OCI-LY3 (cell line): ENCODE measurements at regions not wholly inside any gene's neighbourhood (a gene's known extent, or its start where the extent isn't known, plus 50 kb on each side); places are given as distances from the start of the nearest gene placed in this dataset.

Experiments
- H2AFZ ChIP-seq: fragments of 200-600, 300-600 bp; shearing (Covaris generic); 2 replicates; pipeline ENCODE4 v1.6.0; 2014; ENCODE audit warnings: antibody characterized with exemption, low read depth, low read length
- H3K27ac ChIP-seq: fragments of 200-600, 300-600 bp; sonication (generic); 2 replicates; pipeline ENCODE4 v1.5.1; 2014; ENCODE audit warnings: mild to moderate bottlenecking, low read length, moderate library complexity, mixed read lengths
- H3K27me3 ChIP-seq: fragments of 200-600, 300-600 bp; sonication (generic); 2 replicates; pipeline ENCODE4 v1.6.1; 2014; ENCODE audit warnings: low read depth, low read length, mixed read lengths
- H3K36me3 ChIP-seq: fragments of 200-600, 300-600 bp; sonication (generic); replicated peaks from 2 replicates; pipeline ENCODE3; 2014; ENCODE audit warnings: low read depth, low read length, mixed read lengths
- H3K4me1 ChIP-seq: fragments of 300-600, 200-600 bp; sonication (generic); 2 replicates; pipeline ENCODE4 v1.6.1; 2014; ENCODE audit warnings: low read length, mixed read lengths
- H3K4me2 ChIP-seq: fragments of 200-600, 300-600 bp; sonication (generic); 2 replicates; pipeline ENCODE4 v1.6.1; 2014; ENCODE audit warnings: low read length, mixed read lengths
- H3K4me3 ChIP-seq: fragments of 300-600, 200-600 bp; sonication (generic); 2 replicates; pipeline ENCODE4 v1.5.1; 2014; ENCODE audit warnings: antibody characterized with exemption, mild to moderate bottlenecking, low read length, moderate library complexity
- H3K79me2 ChIP-seq: fragments of 300-600, 200-600 bp; shearing (Covaris generic); 2 replicates; pipeline ENCODE4 v1.6.1; 2014; ENCODE audit warnings: mild to moderate bottlenecking, low read length, mixed read lengths
- H3K9ac ChIP-seq: fragments of 300-600, 200-600 bp; shearing (Covaris generic); 2 replicates; pipeline ENCODE4 v1.6.0; 2014; ENCODE audit warnings: mild to moderate bottlenecking, low read length, moderate library complexity
- H3K9me3 ChIP-seq: fragments of 200-600, 300-600 bp; shearing (Covaris generic); 2 replicates; pipeline ENCODE4 v1.6.1; 2014; ENCODE audit warnings: low read length, mixed read lengths; ENCODE audit not compliant: insufficient read depth
- H4K20me1 ChIP-seq: fragments of 200-600, 300-600 bp; sonication (generic); 2 replicates; pipeline ENCODE4 v1.6.1; 2016; ENCODE audit warnings: low read length, mixed read lengths; ENCODE audit not compliant: insufficient read depth
- EZH2phosphoT487 ChIP-seq: fragments of 200-600 bp; shearing (Covaris generic); IDR thresholded peaks from 2 replicates; pipeline ENCODE4 v1.6.1; 2018; ENCODE audit warnings: antibody characterized with exemption, mixed run types, low read depth
- TF ChIP-seq, protein P1 (sequence below): fragments of 200-600, 300-600 bp; sonication (generic); IDR thresholded peaks from 2 replicates; pipeline ENCODE4 v1.5.1; 2014; ENCODE audit warnings: antibody characterized with exemption, low read length, low read depth

- Histone ChIP-seq H3K27me3 (peaks cover 77% of the 10 kb centered on the region), H4K20me1 (no peaks in the 10 kb centered on the region), H2AFZ (no peak overlapping the region), H3K9me3 (peaks cover 4% of the 10 kb centered on the region; the same call in 1 of the 2 replicates), H3K79me2 (no peaks in the 10 kb centered on the region), H3K4me2 (no peak overlapping the region), H3K36me3 (no peaks in the 10 kb centered on the region), H3K9ac (no peak overlapping the region), H3K4me1 (no peaks in the 10 kb centered on the region), H3K27ac (no peak overlapping the region), H3K4me3 (no peak overlapping the region)
- TF ChIP-seq, protein P1, sequence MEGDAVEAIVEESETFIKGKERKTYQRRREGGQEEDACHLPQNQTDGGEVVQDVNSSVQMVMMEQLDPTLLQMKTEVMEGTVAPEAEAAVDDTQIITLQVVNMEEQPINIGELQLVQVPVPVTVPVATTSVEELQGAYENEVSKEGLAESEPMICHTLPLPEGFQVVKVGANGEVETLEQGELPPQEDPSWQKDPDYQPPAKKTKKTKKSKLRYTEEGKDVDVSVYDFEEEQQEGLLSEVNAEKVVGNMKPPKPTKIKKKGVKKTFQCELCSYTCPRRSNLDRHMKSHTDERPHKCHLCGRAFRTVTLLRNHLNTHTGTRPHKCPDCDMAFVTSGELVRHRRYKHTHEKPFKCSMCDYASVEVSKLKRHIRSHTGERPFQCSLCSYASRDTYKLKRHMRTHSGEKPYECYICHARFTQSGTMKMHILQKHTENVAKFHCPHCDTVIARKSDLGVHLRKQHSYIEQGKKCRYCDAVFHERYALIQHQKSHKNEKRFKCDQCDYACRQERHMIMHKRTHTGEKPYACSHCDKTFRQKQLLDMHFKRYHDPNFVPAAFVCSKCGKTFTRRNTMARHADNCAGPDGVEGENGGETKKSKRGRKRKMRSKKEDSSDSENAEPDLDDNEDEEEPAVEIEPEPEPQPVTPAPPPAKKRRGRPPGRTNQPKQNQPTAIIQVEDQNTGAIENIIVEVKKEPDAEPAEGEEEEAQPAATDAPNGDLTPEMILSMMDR, result no peak
- TF ChIP-seq EZH2phosphoT487, result no peak
Observed at GRCh38 chr3:72071624-72072023, 286.7 kb upstream of the PROK2 start.

GRCh38 chr3:72070005-72070404 is 285.1 kb upstream of the PROK2 start:
- H3K79me2 ChIP-seq, result no peaks in the 10 kb centered on the region
- no peak overlapping the region for H3K9ac ChIP-seq
- no peak overlapping the region for H2AFZ ChIP-seq
- no peak overlapping the region for H3K27ac ChIP-seq
- H3K4me1 ChIP-seq, result no peaks in the 10 kb centered on the region
- no peak overlapping the region for H3K4me3 ChIP-seq
- no peaks in the 10 kb centered on the region for H4K20me1 ChIP-seq
- H3K27me3 ChIP-seq, result peaks cover 81% of the 10 kb centered on the region
- H3K36me3 ChIP-seq, result no peaks in the 10 kb centered on the region
- no peaks in the 10 kb centered on the region; the same call in 1 of the 2 replicates for H3K9me3 ChIP-seq
- H3K4me2 ChIP-seq, result no peak overlapping the region
- TF ChIP-seq, protein P1, result no peak
- no peak for TF ChIP-seq EZH2phosphoT487

- no peak overlapping the region for H3K27ac ChIP-seq
- no peaks in the 10 kb centered on the region for H4K20me1 ChIP-seq
- H3K4me1 ChIP-seq, result no peaks in the 10 kb centered on the region
- no peak overlapping the region for H2AFZ ChIP-seq
- no peak overlapping the region for H3K9ac ChIP-seq
- no peak overlapping the region for H3K4me2 ChIP-seq
- H3K9me3 ChIP-seq, result no peaks in the 10 kb centered on the region
- no peak overlapping the region for H3K4me3 ChIP-seq
- H3K27me3 ChIP-seq, result peaks cover 81% of the 10 kb centered on the region
- no peaks in the 10 kb centered on the region for H3K36me3 ChIP-seq
- TF ChIP-seq, protein P1, result no peak
- no peak for TF ChIP-seq EZH2phosphoT487
- no peaks in the 10 kb centered on the region for H3K79me2 ChIP-seq
Observed at GRCh38 chr3:72069543-72069942, 284.6 kb upstream of the PROK2 start.

DNA sequence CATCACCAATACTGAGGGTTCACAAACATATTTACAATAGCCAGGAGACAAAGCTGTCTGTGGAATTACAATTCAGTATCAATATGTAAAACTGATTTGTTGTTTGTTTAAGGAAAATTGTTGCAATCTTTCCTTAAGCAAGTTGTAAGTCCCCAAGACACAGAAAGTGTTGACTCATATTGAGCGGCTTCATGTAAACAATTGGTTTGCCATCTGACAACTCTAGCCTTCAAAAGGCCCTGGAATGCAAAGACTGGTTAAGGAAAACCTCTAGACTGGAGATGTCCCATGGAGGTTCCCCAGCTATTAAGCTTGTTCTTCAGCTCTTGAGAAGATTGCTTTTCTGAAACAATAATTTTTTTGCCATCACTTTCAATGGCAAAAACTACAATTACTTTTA is 283.7 kb upstream of the PROK2 start:
- peaks cover 78% of the 10 kb centered on the region for H3K27me3 ChIP-seq
- no peak overlapping the region for H2AFZ ChIP-seq
- H3K27ac ChIP-seq, result no peak overlapping the region
- no peak for TF ChIP-seq EZH2phosphoT487
- TF ChIP-seq, protein P1, result no peak
- H3K4me2 ChIP-seq, result no peak overlapping the region
- H3K4me3 ChIP-seq, result no peak overlapping the region
- H3K36me3 ChIP-seq, result no peaks in the 10 kb centered on the region
- no peaks in the 10 kb centered on the region for H3K4me1 ChIP-seq
- no peak overlapping the region for H3K9ac ChIP-seq
- H3K9me3 ChIP-seq, result no peaks in the 10 kb centered on the region
- H4K20me1 ChIP-seq, result no peaks in the 10 kb centered on the region
- H3K79me2 ChIP-seq, result no peaks in the 10 kb centered on the region
